K562 (cell line): ENCODE measurements at regions not wholly inside any gene's neighbourhood (a gene's known extent, or its start where the extent isn't known, plus 50 kb on each side); places are given as distances from the start of the nearest gene placed in this dataset.

ENCODE experiments used
- CHD4 ChIP-seq: fragments of 200-600 bp; sonication (generic); IDR thresholded peaks from 3 replicates; pipeline ENCODE4 v1.6.1; 2012; ENCODE audit warnings: low read depth, mild to moderate bottlenecking, mixed read lengths, low read length, inconsistent platforms; ENCODE audit not compliant: insufficient read depth, insufficient replicate concordance, poor library complexity, severe bottlenecking
- CREB3L1 ChIP-seq: fragments of 450-650 bp; IDR thresholded peaks from 2 replicates; pipeline ENCODE4 v1.6.1; 2014; ENCODE audit warnings: low read depth, mild to moderate bottlenecking, moderate library complexity, borderline replicate concordance
- NR3C1 ChIP-seq: sonication (generic); formaldehyde crosslinking; IDR thresholded peaks from 2 replicates; pipeline ENCODE4 v1.8.1; 2022; ENCODE audit warnings: missing genetic modification reagents
- REST ChIP-seq, 2 experiments: fragments of 450-650 bp; formaldehyde crosslinking in 1 of 2; IDR thresholded peaks; 2 replicates each; pipeline versions ENCODE4 v1.4.0 to v1.6.1; 2014 to 2020; ENCODE audit warnings: mild to moderate bottlenecking in 2 of 2, borderline replicate concordance in 1 of 2, low read depth in 1 of 2
- TCF7L2 ChIP-seq: fragments of 150-350 bp; IDR thresholded peaks from 2 replicates; pipeline ENCODE4 v1.6.1; 2016; ENCODE audit warnings: low read depth, mild to moderate bottlenecking, low read length, moderate library complexity

DNA sequence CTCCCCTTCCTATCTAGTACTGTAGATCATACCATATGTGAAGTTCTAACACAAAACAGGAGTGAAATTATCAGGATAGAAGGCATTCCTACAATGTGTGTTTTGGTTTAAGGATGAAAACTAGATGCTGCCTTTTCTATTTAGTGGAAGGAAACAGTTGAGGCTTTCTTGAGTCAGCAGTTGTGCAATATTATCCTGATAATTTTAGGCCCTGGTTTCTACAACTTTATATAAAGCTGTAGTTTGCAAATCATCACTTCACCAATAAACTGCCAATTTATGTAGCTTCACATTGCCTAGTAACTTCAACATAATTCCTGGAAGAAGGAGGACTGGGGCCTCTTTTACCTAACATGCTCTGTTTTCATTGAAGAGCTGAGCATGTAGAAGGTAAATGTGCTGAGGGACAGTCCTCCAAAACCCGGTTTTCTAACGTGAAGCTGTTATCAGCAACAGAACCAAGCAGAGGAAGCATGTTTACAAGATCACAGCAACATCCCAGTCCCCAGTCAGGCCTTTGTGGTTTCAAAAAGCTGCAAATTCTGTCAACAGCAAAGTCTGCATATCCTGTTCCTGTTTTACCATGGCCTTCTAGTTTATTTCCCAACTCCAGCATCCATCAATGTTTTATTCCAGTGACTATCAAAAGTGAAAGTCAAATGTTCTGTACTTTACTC, 513.4 kb upstream of the MEF2C start:
- TF ChIP-seq TCF7L2 (no peak), CHD4 (no peak), REST (IDR thresholded peaks at IDR 0.05; ENCODE audit: borderline replicate concordance) (no peak), REST (CRISPR knock-in tag; IDR thresholded peaks at IDR 0.05; ENCODE audit: low read depth) (no peak), CREB3L1 (no peak), NR3C1 (CRISPR knock-in tag) (no peak)
